ACC112 (cell line): ENCODE measurements at regions not wholly inside any gene's neighbourhood (a gene's known extent, or its start where the extent isn't known, plus 50 kb on each side); places are given as distances from the start of the nearest gene placed in this dataset.

Experiments
- H2AFZ ChIP-seq: fragments of 200-600 bp; sonication (generic); one replicate; pipeline ENCODE4 v1.6.0; 2017; ENCODE audit warnings: antibody characterized with exemption, low read length; ENCODE audit not compliant: unreplicated experiment
- H3K27ac ChIP-seq: fragments of 200-600 bp; sonication (generic); 2 replicates; pipeline ENCODE4 v1.5.1; 2014; ENCODE audit warnings: low read depth, mild to moderate bottlenecking, antibody characterized with exemption, low read length, moderate library complexity
- H3K27me3 ChIP-seq: fragments of 200-600 bp; sonication (generic); 2 replicates; pipeline ENCODE4 v1.6.1; 2014; ENCODE audit warnings: mild to moderate bottlenecking, antibody characterized with exemption, low read length, moderate library complexity, mixed read lengths; ENCODE audit not compliant: insufficient read depth
- H3K36me3 ChIP-seq: fragments of 200-600 bp; sonication (generic); 2 replicates; pipeline ENCODE4 v1.6.1; 2016; ENCODE audit warnings: mild to moderate bottlenecking, antibody characterized with exemption, low read length, moderate library complexity, mixed read lengths; ENCODE audit not compliant: insufficient read depth
- H3K4me1 ChIP-seq: fragments of 200-600 bp; sonication (generic); one replicate; pipeline ENCODE4 v1.6.1; 2016; ENCODE audit warnings: low read length, mixed read lengths; ENCODE audit not compliant: insufficient read depth, unreplicated experiment, control insufficient read depth
- H3K4me3 ChIP-seq: fragments of 200-600 bp; sonication (generic); 2 replicates; pipeline ENCODE4 v1.5.1; 2014; ENCODE audit warnings: mild to moderate bottlenecking, low read depth, low read length
- H3K79me2 ChIP-seq: fragments of 200-600 bp; sonication (generic); one replicate; pipeline ENCODE4 v1.6.0; 2016; ENCODE audit warnings: low read length; ENCODE audit not compliant: control insufficient read depth, unreplicated experiment, insufficient read depth

DNA sequence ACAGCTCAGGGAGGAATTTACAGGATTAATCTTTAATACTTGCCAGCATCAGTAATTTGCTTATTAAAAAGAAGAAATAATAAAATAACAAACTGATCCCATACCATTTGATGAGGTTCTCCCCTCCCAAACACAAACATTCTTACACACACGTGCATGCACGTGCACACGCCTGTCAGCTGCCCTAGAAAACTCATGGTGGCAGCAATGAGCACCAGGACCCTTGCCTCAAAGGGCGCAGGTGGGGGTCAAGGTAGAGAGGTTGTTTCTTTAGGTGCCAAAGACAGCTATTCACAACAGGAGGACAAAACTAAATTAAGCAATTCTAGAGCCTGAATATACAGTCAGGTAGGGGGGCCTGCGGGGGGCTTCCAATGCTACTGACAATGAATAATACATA, 219.3 kb downstream of the BUD13 start:
- Histone ChIP-seq H2AFZ (no peak overlapping the region), H3K27ac (no peak overlapping the region), H3K79me2 (no peaks in the 10 kb centered on the region), H3K4me3 (no peak overlapping the region), H3K4me1 (no peaks in the 10 kb centered on the region), H3K27me3 (no peaks in the 10 kb centered on the region), H3K36me3 (no peaks in the 10 kb centered on the region)

- Histone ChIP-seq H3K4me3 (no peak overlapping the region), H3K27ac (no peak overlapping the region), H3K36me3 (no peaks in the 10 kb centered on the region), H3K27me3 (no peaks in the 10 kb centered on the region), H2AFZ (no peak overlapping the region), H3K4me1 (no peaks in the 10 kb centered on the region), H3K79me2 (no peaks in the 10 kb centered on the region)
Observed at GRCh38 chr11:116551576-116551975, 221.2 kb downstream of the BUD13 start.

DNA sequence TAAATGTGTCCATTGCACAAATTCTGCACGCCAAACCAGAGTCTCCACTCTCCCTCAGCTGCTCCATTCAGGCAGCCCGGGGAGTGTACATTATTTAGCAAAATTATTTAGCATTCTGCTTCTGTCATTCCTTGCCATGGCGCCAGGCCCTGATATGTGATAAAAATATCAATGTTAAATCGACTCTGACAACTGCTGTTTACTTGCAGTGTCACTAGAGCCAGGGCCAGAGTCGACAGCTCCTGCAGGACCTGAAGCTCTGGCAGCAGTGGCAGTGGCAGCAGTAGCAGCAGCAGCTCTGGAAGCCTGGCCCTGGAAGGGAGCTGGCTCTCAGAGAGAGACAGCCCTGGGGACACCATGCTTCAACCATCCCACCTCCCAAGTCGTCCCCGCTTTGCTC, 224.5 kb downstream of the BUD13 start:
- Histone ChIP-seq H3K27me3 (no peaks in the 10 kb centered on the region), H3K4me1 (no peaks in the 10 kb centered on the region), H3K27ac (no peak overlapping the region)

GRCh38 chr11:116547571-116547970, 225.2 kb downstream of the BUD13 start:
- no peaks in the 10 kb centered on the region for H3K36me3 ChIP-seq
- no peak overlapping the region for H2AFZ ChIP-seq
- no peaks in the 10 kb centered on the region for H3K4me1 ChIP-seq
- H3K79me2 ChIP-seq, result no peaks in the 10 kb centered on the region
- no peak overlapping the region for H3K27ac ChIP-seq
- H3K27me3 ChIP-seq, result no peaks in the 10 kb centered on the region
- H3K4me3 ChIP-seq, result no peak overlapping the region

More for the DNA sequence above, 224.5 kb downstream of the BUD13 start:
- Histone ChIP-seq H3K4me3 (no peak overlapping the region), H3K36me3 (no peaks in the 10 kb centered on the region), H2AFZ (no peak overlapping the region), H3K79me2 (no peaks in the 10 kb centered on the region)

- Histone ChIP-seq H3K36me3 (no peaks in the 10 kb centered on the region), H3K27ac (no peak overlapping the region), H3K27me3 (no peaks in the 10 kb centered on the region), H3K4me3 (no peak overlapping the region), H3K79me2 (no peaks in the 10 kb centered on the region), H3K4me1 (no peaks in the 10 kb centered on the region), H2AFZ (no peak overlapping the region)
Observed at GRCh38 chr11:116545912-116546311, 226.9 kb downstream of the BUD13 start.

DNA sequence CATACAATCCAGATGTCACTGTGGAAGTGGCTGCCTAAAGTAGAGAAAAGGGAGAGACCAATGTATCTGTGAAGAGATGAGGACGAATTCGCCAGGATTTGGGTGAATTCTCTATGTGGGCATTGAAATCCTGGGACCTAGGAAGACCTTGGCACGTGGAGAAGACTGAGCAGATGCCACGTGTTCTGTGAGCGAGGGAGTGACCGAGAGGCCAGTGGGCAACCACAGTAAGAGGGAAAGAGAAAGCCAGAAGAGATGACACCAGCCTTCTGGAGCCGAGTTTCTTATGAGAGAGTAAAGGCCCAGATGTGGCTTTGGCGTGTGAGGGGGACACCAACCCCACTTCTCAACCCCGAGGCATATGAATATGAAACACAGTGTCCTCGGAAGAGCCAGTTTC, 228.1 kb downstream of the BUD13 start:
- Histone ChIP-seq H3K79me2 (no peaks in the 10 kb centered on the region), H2AFZ (no peak overlapping the region), H3K27me3 (no peaks in the 10 kb centered on the region), H3K27ac (no peak overlapping the region), H3K36me3 (no peaks in the 10 kb centered on the region), H3K4me3 (no peak overlapping the region), H3K4me1 (no peaks in the 10 kb centered on the region)

DNA sequence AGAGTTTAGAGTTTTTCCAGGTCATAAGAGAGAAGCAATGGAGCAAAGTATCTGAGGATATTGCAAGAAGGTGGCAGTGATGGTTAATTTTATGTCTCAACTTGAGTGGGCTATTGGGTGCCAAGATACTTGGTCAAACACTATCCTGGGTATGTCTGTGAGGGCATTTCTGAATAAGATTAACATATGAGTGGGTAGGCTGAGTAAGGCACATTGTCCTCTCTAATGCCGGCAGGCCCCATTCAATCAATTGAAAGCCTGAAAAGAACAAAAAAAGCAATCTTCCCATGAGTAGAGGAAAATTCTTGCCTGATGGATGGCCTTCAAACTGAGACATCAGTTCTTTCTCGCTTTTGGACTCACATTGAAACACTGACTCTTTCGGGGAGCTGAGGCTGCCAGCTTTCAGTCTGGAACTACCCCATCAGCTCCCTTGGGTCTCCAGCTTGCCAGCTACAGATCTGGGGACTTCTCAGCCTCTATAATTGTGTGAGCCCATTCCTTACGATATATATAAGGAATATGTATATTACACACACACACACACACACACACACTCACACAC, 228.8 kb downstream of the BUD13 start:
- H3K79me2 ChIP-seq, result no peaks in the 10 kb centered on the region
- no peaks in the 10 kb centered on the region for H3K36me3 ChIP-seq
- H3K27me3 ChIP-seq, result no peaks in the 10 kb centered on the region
- H3K4me3 ChIP-seq, result no peak overlapping the region
- no peak overlapping the region for H3K27ac ChIP-seq
- no peak overlapping the region for H2AFZ ChIP-seq
- no peaks in the 10 kb centered on the region for H3K4me1 ChIP-seq

GRCh38 chr11:116543099-116543498, 229.7 kb downstream of the BUD13 start:
- no peaks in the 10 kb centered on the region for H3K36me3 ChIP-seq
- no peak overlapping the region for H2AFZ ChIP-seq
- no peak overlapping the region for H3K4me3 ChIP-seq
- no peaks in the 10 kb centered on the region for H3K79me2 ChIP-seq
- no peak overlapping the region for H3K27ac ChIP-seq
- no peaks in the 10 kb centered on the region for H3K4me1 ChIP-seq
- H3K27me3 ChIP-seq, result no peaks in the 10 kb centered on the region

- H3K36me3 ChIP-seq, result no peaks in the 10 kb centered on the region
- no peak overlapping the region for H3K27ac ChIP-seq
- H3K27me3 ChIP-seq, result no peaks in the 10 kb centered on the region
- H2AFZ ChIP-seq, result no peak overlapping the region
- H3K79me2 ChIP-seq, result no peaks in the 10 kb centered on the region
- H3K4me3 ChIP-seq, result no peak overlapping the region
- no peaks in the 10 kb centered on the region for H3K4me1 ChIP-seq
Observed at GRCh38 chr11:116542406-116542805, 230.4 kb downstream of the BUD13 start.

DNA sequence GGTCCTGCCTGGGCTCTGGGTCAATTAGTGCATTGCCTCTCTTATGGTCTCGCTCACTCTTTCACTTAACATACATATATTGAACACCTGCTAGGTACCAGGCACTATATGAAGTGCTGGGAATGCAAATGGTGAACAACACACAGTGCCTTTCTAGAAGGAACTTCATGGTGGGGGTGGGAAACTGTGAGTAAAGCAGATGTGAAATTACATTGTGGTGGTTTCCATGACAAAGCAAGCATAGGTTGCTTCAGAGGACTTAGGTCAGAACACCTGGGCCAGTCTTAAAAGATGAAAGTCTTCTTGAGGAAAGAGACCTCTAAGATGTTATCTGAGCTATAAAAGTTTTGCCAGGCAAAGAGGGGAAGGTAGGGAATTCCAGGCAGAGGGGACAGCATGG, 231.3 kb downstream of the BUD13 start:
- Histone ChIP-seq H3K27ac (no peak overlapping the region), H3K79me2 (no peaks in the 10 kb centered on the region), H2AFZ (no peak overlapping the region), H3K4me1 (no peaks in the 10 kb centered on the region), H3K36me3 (no peaks in the 10 kb centered on the region), H3K27me3 (no peaks in the 10 kb centered on the region), H3K4me3 (no peak overlapping the region)

DNA sequence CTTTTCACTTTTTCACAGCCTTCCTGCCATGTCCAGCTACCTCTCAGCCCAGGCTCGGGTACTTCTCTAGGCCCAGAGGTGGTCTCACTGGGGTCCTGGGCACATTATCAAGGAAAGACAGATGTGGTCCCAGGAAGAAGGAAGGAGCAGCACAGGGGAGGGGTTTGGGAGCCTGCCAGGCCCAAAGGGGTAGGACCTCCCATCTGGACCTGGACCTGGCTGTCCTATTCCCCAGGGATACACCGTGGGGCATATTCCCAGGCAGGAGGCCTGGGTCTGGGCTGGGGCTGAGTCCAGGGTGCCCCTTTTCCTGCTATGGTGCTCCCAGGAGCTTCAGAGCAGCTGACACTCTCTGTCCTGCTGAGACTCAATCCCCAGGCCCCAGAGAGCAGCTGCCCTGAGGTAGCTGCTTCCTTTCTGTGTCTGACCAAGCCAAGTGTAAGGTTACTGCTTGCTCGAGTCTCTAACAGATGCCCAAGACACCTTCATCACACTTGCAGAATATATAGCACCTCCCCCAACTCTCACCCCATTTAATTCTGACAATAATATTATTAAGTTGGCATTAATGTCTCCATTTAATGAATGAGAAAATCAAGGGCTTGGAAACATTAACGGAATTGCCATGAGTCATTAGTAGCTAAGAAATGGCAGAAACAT, 232.0 kb downstream of the BUD13 start:
- no peak overlapping the region for H3K4me3 ChIP-seq
- no peaks in the 10 kb centered on the region for H3K79me2 ChIP-seq
- no peak overlapping the region for H2AFZ ChIP-seq
- H3K27ac ChIP-seq, result no peak overlapping the region
- H3K27me3 ChIP-seq, result peaks cover 3% of the 10 kb centered on the region; the same call in 1 of the 2 replicates
- no peaks in the 10 kb centered on the region for H3K36me3 ChIP-seq
- no peaks in the 10 kb centered on the region for H3K4me1 ChIP-seq
